ENCODE measurements at regions not wholly inside any gene's neighbourhood (a gene's known extent, or its start where the extent isn't known, plus 50 kb on each side); places are given as distances from the start of the nearest gene placed in this dataset.

DNA sequence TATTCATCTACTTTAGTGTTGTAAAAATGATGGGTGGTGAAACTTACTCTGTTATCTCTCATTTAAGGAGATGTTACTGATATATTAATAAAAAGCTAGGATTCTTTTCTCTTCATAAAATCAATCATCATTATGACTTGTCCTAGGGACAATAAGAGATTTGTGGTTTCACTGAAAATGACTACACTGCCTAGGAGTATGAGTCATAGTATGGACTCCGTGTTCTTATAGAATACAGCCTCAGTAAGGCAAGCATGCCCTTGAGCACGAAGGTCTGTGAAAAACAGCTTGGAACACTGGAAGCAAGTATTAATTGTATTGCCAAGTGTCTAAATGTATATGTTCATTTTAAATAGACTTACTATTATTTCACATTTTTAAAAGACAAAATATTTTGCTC lies 749.2 kb upstream of the PCDH15 start:
- H3K9ac ChIP-seq (replicated peaks in 1 of 4; ENCODE audit: extremely low read depth in 1 of 4, low read depth in 3 of 4, low read length in 3 of 4), result no peak overlapping the region
- H3K18ac ChIP-seq (ENCODE audit: extremely low read depth, low read length), result no peak overlapping the region
- POLR2A ChIA-PET (ENCODE audit: partially characterized antibody), result no interaction called here
- no peaks in the 10 kb centered on the region for H3K4me1 ChIP-seq (replicated peaks in 1 of 4; ENCODE audit: control insufficient read depth in 3 of 4, insufficient read depth in 4 of 4, low read length in 3 of 4)
- no peak overlapping the region for H4K5ac ChIP-seq (ENCODE audit: insufficient read length, low read depth, low read length)
- DNase-seq (ENCODE audit: low read depth in 1 of 2, low spot score in 2 of 2), result no peak
- no peak overlapping the region for H3K4me3 ChIP-seq (ENCODE audit: extremely low read depth in 1 of 4, insufficient read depth in 2 of 4, low read depth in 3 of 4, low read length in 4 of 4)
- H3K27me3 ChIP-seq (replicated peaks in 1 of 4; ENCODE audit: control insufficient read depth in 3 of 4, extremely low read depth in 1 of 4, insufficient read depth in 3 of 4, low read length in 3 of 4), result no peaks in the 10 kb centered on the region
- H3K9me3 ChIP-seq (ENCODE audit: insufficient read depth in 2 of 2, low read depth in 1 of 2, low read length in 1 of 2), result no peaks in the 10 kb centered on the region
- CTCF ChIA-PET (ENCODE audit: partially characterized antibody), result no interaction called here
- no peak overlapping the region for H2AK5ac ChIP-seq (ENCODE audit: low read depth, low read length)
- no peaks in the 10 kb centered on the region for H4K20me1 ChIP-seq (replicated peaks in 1 of 2; ENCODE audit: control insufficient read depth in 1 of 2, insufficient read depth in 2 of 2, low read length in 2 of 2)
- no peak overlapping the region for H2BK5ac ChIP-seq (ENCODE audit: low read depth, low read length)
- no peak overlapping the region for H2AFZ ChIP-seq (ENCODE audit: low read length)
- WGBS, 2 experiments (ENCODE audit: extremely low coverage in 1 of 2, insufficient coverage in 1 of 2, insufficient read length in 1 of 2, insufficient replicate concordance in 2 of 2, low coverage in 1 of 2, low lambda C conversion rate in 2 of 2, missing lambda C conversion rate in 1 of 2), result 89% methylated on average over 2 of the region's 2 CpGs; no CpG with 5 or more reads in 1 of the 2 experiments
- H2BK15ac ChIP-seq (ENCODE audit: low read length), result no peak overlapping the region
- no peak overlapping the region for H4K91ac ChIP-seq (replicated peaks; ENCODE audit: insufficient read length, low read length)
- H2BK20ac ChIP-seq (ENCODE audit: low read length), result no peak overlapping the region
- H3K14ac ChIP-seq (ENCODE audit: insufficient read length), result no peak overlapping the region
- no peak overlapping the region for H2BK120ac ChIP-seq (replicated peaks; ENCODE audit: low read depth, low read length)
- no peak for FAIRE-seq
- H3K36me3 ChIP-seq (ENCODE audit: control insufficient read depth in 2 of 4, insufficient read depth in 4 of 4, low read length in 3 of 4), result no peaks in the 10 kb centered on the region
- H3K23me2 ChIP-seq (ENCODE audit: low read depth, low read length), result no peaks in the 10 kb centered on the region
- no peaks in the 10 kb centered on the region for H3K79me2 ChIP-seq (ENCODE audit: control insufficient read depth in 1 of 2, insufficient read depth in 2 of 2, low read length in 2 of 2)
- no peak overlapping the region for H3K23ac ChIP-seq (ENCODE audit: insufficient read length)
- H2BK12ac ChIP-seq (ENCODE audit: low read depth, low read length), result no peak overlapping the region
- no peak overlapping the region for H4K8ac ChIP-seq (ENCODE audit: extremely low read depth, insufficient read depth, low read length)
- no peak overlapping the region for H3K27ac ChIP-seq (ENCODE audit: low read depth, low read length)
- no peak overlapping the region for H3K56ac ChIP-seq (replicated peaks; ENCODE audit: insufficient read length, low read depth, low read length)
- H3K79me1 ChIP-seq (ENCODE audit: low read depth, low read length), result no peaks in the 10 kb centered on the region
- H3K4ac ChIP-seq (replicated peaks; ENCODE audit: insufficient read length, low read depth, low read length), result no peak overlapping the region
- H3K4me2 ChIP-seq (ENCODE audit: insufficient read depth in 1 of 2, low read depth in 2 of 2, low read length in 2 of 2), result no peak overlapping the region
- TF ChIP-seq SP2 (IDR thresholded peaks at IDR 0.05; ENCODE audit: low read length) (no peak), RXRA (IDR thresholded peaks at IDR 0.05; ENCODE audit: insufficient read depth, low read depth, low read length) (no peak), RBBP5 (IDR thresholded peaks at IDR 0.05; ENCODE audit: borderline replicate concordance, low read depth, low read length) (no peak), CHD2 (IDR thresholded peaks at IDR 0.05; ENCODE audit: low read length) (no peak), SIX5 (IDR thresholded peaks at IDR 0.05; ENCODE audit: low read depth, low read length) (no peak), KDM5A (IDR thresholded peaks at IDR 0.05; ENCODE audit: low read length) (no peak), JUND (IDR thresholded peaks at IDR 0.05; ENCODE audit: low read length) (no peak), PHF8 (conservative IDR thresholded peaks at IDR 0.05; ENCODE audit: low read depth, low read length) (no peak), YY1 (IDR thresholded peaks at IDR 0.05; ENCODE audit: low read depth, low read length) (no peak), NRF1 (IDR thresholded peaks at IDR 0.05; ENCODE audit: low read depth, low read length) (no peak), ZNF274 (IDR thresholded peaks at IDR 0.05; ENCODE audit: borderline replicate concordance, extremely low read depth, low read length) (no peak), TBP (IDR thresholded peaks at IDR 0.05; ENCODE audit: low read depth, low read length) (no peak), EZH2 (IDR thresholded peaks at IDR 0.05; ENCODE audit: low read depth, low read length, severe bottlenecking) (no peak), SRF (IDR thresholded peaks at IDR 0.05; ENCODE audit: low read depth, low read length) (no peak), TAF7 (optimal IDR thresholded peaks at IDR 0.05; ENCODE audit: borderline replicate concordance, low read depth, low read length) (no peak), POLR2A (IDR thresholded peaks at IDR 0.05; ENCODE audit: control extremely low read depth in 1 of 2, low read depth in 2 of 2, low read length in 2 of 2) (no peak), RNF2 (IDR thresholded peaks at IDR 0.05; ENCODE audit: borderline replicate concordance, low read depth, low read length, missing control alignments, poor library complexity, severe bottlenecking) (no peak)

Measured in H1 (cell line).